Large intestine (tissue), 3 donors: ENCODE measurements at regions not wholly inside any gene's neighbourhood (a gene's known extent, or its start where the extent isn't known, plus 50 kb on each side); places are given as distances from the start of the nearest gene placed in this dataset.

Experiments used
- DNase-seq, 2 donors: peaks; one replicate each; pipeline versions ENCODE4 v3.0.0 to v3.0.0-alpha.2; 2013
- H3K27ac ChIP-seq: one replicate; pipeline ENCODE4 v1.5.1; 2013; ENCODE audit warnings: low read length
- H3K27me3 ChIP-seq: 2 replicates; pipeline ENCODE4 v1.6.1; 2013; ENCODE audit warnings: low read length; ENCODE audit not compliant: control insufficient read depth, insufficient read depth
- H3K36me3 ChIP-seq: 2 replicates; pipeline ENCODE4 v1.6.1; 2013; ENCODE audit warnings: low read length; ENCODE audit not compliant: control insufficient read depth, insufficient read depth
- H3K4me1 ChIP-seq: one replicate; pipeline ENCODE4 v1.6.1; 2013; ENCODE audit warnings: low read length; ENCODE audit not compliant: control insufficient read depth, insufficient read depth
- H3K4me3 ChIP-seq: one replicate; pipeline ENCODE4 v1.5.1; 2013; ENCODE audit warnings: low read length
- H3K9me3 ChIP-seq: one replicate; pipeline ENCODE4 v1.6.1; 2013; ENCODE audit warnings: mild to moderate bottlenecking, low read depth, low read length, moderate library complexity; ENCODE audit not compliant: control insufficient read depth
- WGBS: methylation state at CpG from one replicate; pipeline ENCODE4 v1.1.5; 2013; ENCODE audit warnings: low lambda C conversion rate; ENCODE audit not compliant: insufficient coverage; 5-methylcytosine and 5-hydroxymethylcytosine counted together

GRCh38 chr10:28838908-28839307, 161.6 kb downstream of the BAMBI start:
- no peak overlapping the region for H3K27ac ChIP-seq

DNA sequence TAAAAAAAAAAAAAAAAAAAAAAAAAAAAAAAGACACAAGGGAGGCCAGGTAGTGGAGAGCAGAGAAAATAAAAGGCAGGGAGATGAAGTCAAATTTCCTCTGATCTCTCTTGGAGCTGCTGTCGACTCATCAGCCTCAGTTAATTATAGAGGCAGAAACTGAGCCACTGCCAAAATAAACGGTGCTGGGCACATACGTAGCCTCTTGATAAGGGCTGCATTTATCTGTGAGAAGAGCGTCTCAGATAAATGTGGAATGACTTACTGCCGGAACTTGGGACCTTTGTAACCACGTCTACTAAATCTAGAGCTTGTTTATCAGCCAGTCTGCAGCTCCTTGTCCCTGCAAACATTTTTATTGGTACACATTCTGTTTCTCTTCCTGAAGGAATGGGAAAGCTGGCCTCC, 162.3 kb downstream of the BAMBI start:
- Histone ChIP-seq H3K9me3 (peaks cover 5% of the 10 kb centered on the region), H3K4me3 (no peak overlapping the region), H3K36me3 (no peaks in the 10 kb centered on the region), H3K27me3 (no peaks in the 10 kb centered on the region), H3K27ac (peak overlapping the region; percentile 4), H3K4me1 (no peaks in the 10 kb centered on the region)
- WGBS = no CpG with 5 or more reads among the region's 6 CpGs
- DNase-seq = peak; percentile 56 to 81

More at GRCh38 chr10:28838908-28839307, 161.6 kb downstream of the BAMBI start:
- Histone ChIP-seq H3K4me3 (no peak overlapping the region), H3K4me1 (no peaks in the 10 kb centered on the region), H3K36me3 (no peaks in the 10 kb centered on the region), H3K27me3 (no peaks in the 10 kb centered on the region), H3K9me3 (peaks cover 2% of the 10 kb centered on the region)
- no CpG with 5 or more reads among the region's 2 CpGs for WGBS
- DNase-seq = peak; percentile 64 to 79

DNA sequence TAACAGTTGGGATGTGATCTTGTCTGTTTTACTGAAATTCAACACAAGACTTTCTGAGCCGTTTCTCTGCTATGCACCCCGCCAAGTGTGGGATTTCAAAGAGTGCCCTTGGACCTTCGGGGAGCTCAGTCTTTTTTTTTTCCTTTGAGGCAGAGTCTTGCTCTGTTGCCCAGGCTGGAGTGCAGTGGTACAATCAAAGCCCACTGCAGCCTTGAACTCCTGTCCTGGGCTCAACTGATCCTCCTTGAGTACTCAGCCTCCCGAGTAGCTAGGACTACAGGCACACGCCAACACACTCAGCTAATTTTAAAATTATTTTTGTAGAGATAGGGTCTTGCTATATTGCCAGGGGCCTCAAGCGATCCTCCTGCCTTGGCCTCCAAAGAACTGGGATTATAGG, 162.9 kb downstream of the BAMBI start:
- no peak for DNase-seq
- WGBS = no CpG with 5 or more reads among the region's 6 CpGs
- Histone ChIP-seq H3K9me3 (peaks cover 5% of the 10 kb centered on the region), H3K27ac (peak overlapping the region; percentile 4), H3K4me1 (no peaks in the 10 kb centered on the region), H3K36me3 (no peaks in the 10 kb centered on the region), H3K4me3 (no peak overlapping the region), H3K27me3 (no peaks in the 10 kb centered on the region)

- Histone ChIP-seq H3K27ac (no peak overlapping the region), H3K4me1 (no peaks in the 10 kb centered on the region), H3K27me3 (no peaks in the 10 kb centered on the region), H3K36me3 (no peaks in the 10 kb centered on the region), H3K4me3 (no peak overlapping the region), H3K9me3 (peaks cover 5% of the 10 kb centered on the region)
- WGBS = no CpG with 5 or more reads among the region's 4 CpGs
- no peak for DNase-seq
Observed at GRCh38 chr10:28840971-28841370, 163.7 kb downstream of the BAMBI start.

DNA sequence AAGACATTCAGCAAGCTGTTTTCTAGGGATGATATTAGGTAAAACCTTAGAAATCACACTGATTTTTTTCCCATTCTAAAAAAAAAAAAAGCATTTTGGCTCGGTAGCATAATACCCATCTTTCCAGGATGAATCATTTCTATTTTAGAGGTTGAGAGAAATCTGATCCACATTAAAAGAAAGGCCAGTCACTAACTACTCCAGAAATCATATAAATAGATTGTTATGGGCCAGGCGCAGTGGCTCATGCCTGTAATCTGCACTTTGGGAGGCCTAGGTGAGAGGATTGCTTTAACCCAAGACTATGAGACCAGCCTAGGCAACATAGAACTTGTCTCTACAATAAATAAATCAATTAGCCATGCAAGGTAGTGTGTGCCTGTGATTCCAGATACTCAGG, 164.3 kb downstream of the BAMBI start:
- Histone ChIP-seq H3K9me3 (peaks cover 5% of the 10 kb centered on the region), H3K36me3 (no peaks in the 10 kb centered on the region), H3K27me3 (no peaks in the 10 kb centered on the region), H3K4me3 (no peak overlapping the region), H3K27ac (no peak overlapping the region), H3K4me1 (no peaks in the 10 kb centered on the region)
- WGBS = no CpG with 5 or more reads among the region's 2 CpGs
- no peak for DNase-seq

- no peak for DNase-seq
- Histone ChIP-seq H3K4me1 (no peaks in the 10 kb centered on the region), H3K27ac (no peak overlapping the region), H3K4me3 (no peak overlapping the region), H3K36me3 (no peaks in the 10 kb centered on the region), H3K9me3 (peaks cover 5% of the 10 kb centered on the region), H3K27me3 (no peaks in the 10 kb centered on the region)
- 100% methylated on average over 1 of the region's 3 CpGs for WGBS
Observed at GRCh38 chr10:28842321-28842720, 165.0 kb downstream of the BAMBI start.

- no peaks in the 10 kb centered on the region for H3K36me3 ChIP-seq
- WGBS = no CpG with 5 or more reads among the region's 4 CpGs
- peaks cover 5% of the 10 kb centered on the region for H3K9me3 ChIP-seq
- no peak for DNase-seq
- no peak overlapping the region for H3K27ac ChIP-seq
- no peaks in the 10 kb centered on the region for H3K4me1 ChIP-seq
- no peak overlapping the region for H3K4me3 ChIP-seq
- H3K27me3 ChIP-seq = no peaks in the 10 kb centered on the region
Observed at GRCh38 chr10:28845009-28845682, 167.8 kb downstream of the BAMBI start.

DNA sequence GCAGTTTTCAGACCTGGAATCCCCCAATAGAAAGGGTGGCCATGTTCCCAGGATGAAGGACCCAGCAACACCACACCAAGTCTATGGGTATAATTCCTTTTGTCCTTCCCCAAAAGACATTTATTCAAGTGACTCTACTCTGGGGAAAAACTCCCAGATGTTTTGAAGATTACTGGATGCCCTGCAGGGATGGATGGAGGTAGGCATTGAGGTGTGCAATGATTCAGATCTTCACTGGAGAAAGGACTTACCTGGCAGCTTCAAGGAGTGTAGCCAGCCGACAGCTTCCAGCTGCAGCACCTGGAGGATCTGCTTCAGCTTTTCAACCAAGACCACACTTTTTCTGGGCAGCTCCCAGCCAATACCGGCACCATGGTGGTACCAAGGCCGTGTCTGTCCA, 172.0 kb downstream of the BAMBI start:
- no peaks in the 10 kb centered on the region for H3K4me1 ChIP-seq
- H3K9me3 ChIP-seq = no peaks in the 10 kb centered on the region
- DNase-seq = no peak
- WGBS = no CpG with 5 or more reads among the region's 3 CpGs
- H3K27ac ChIP-seq = no peak overlapping the region
- H3K4me3 ChIP-seq = no peak overlapping the region
- no peaks in the 10 kb centered on the region for H3K27me3 ChIP-seq
- H3K36me3 ChIP-seq = no peaks in the 10 kb centered on the region

- Histone ChIP-seq H3K27ac (no peak overlapping the region), H3K9me3 (no peaks in the 10 kb centered on the region), H3K4me3 (no peak overlapping the region), H3K36me3 (no peaks in the 10 kb centered on the region), H3K27me3 (no peaks in the 10 kb centered on the region), H3K4me1 (no peaks in the 10 kb centered on the region)
- 100% methylated on average over 1 of the region's 4 CpGs for WGBS
- DNase-seq = no peak
Observed at GRCh38 chr10:28849821-28850220, 172.5 kb downstream of the BAMBI start.

GRCh38 chr10:28850784-28851183, 173.5 kb downstream of the BAMBI start:
- no peak overlapping the region for H3K4me3 ChIP-seq
- no peak for DNase-seq
- no peaks in the 10 kb centered on the region for H3K9me3 ChIP-seq
- WGBS = 80% methylated on average over 6 of the region's 6 CpGs
- H3K27ac ChIP-seq = no peak overlapping the region
- H3K27me3 ChIP-seq = no peaks in the 10 kb centered on the region
- no peaks in the 10 kb centered on the region for H3K4me1 ChIP-seq
- no peaks in the 10 kb centered on the region for H3K36me3 ChIP-seq

- 67% methylated on average over 1 of the region's 5 CpGs for WGBS
- Histone ChIP-seq H3K4me1 (no peaks in the 10 kb centered on the region), H3K27ac (no peak overlapping the region), H3K4me3 (no peak overlapping the region), H3K36me3 (no peaks in the 10 kb centered on the region), H3K9me3 (peaks cover 4% of the 10 kb centered on the region), H3K27me3 (no peaks in the 10 kb centered on the region)
- DNase-seq = no peak
Observed at GRCh38 chr10:28853195-28853594, 175.9 kb downstream of the BAMBI start.
